ENCODE measurements at regions not wholly inside any gene's neighbourhood (a gene's known extent, or its start where the extent isn't known, plus 50 kb on each side); places are given as distances from the start of the nearest gene placed in this dataset.

DNA sequence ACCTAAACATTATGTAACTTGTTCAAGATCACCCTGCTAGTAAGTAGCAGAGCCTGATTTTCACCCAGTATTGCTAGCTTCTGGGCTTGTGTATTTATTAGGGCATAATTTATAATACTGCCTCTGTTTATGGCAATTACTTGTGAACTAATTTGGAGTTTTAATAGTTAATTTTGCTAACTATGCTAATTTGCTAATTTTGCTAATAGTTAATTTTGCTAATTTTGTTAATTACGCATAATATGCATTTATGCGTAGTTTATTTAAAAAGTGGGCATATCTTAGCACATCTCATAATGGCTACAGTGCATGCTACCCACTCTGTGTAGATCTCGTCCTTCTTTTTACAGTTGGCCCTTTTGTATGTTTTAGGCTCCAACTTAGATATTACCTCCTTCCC, 898.1 kb upstream of the EPHA5 start:
- no peaks in the 10 kb centered on the region for H3K9me3 ChIP-seq
- no peaks in the 10 kb centered on the region for H3K27me3 ChIP-seq
- TF ChIP-seq POLR2AphosphoS5 (IDR thresholded peaks at IDR 0.05) = no peak
- TF ChIP-seq, protein P1, sequence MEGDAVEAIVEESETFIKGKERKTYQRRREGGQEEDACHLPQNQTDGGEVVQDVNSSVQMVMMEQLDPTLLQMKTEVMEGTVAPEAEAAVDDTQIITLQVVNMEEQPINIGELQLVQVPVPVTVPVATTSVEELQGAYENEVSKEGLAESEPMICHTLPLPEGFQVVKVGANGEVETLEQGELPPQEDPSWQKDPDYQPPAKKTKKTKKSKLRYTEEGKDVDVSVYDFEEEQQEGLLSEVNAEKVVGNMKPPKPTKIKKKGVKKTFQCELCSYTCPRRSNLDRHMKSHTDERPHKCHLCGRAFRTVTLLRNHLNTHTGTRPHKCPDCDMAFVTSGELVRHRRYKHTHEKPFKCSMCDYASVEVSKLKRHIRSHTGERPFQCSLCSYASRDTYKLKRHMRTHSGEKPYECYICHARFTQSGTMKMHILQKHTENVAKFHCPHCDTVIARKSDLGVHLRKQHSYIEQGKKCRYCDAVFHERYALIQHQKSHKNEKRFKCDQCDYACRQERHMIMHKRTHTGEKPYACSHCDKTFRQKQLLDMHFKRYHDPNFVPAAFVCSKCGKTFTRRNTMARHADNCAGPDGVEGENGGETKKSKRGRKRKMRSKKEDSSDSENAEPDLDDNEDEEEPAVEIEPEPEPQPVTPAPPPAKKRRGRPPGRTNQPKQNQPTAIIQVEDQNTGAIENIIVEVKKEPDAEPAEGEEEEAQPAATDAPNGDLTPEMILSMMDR (IDR thresholded peaks at IDR 0.05) = no peak
- TF ChIP-seq POLR2A (IDR thresholded peaks at IDR 0.05) = no peak
- no peak overlapping the region for H3K4me3 ChIP-seq
- H3K27ac ChIP-seq = no peak overlapping the region
- DNase-seq (ENCODE audit: low spot score in 2 of 2) = no peak
- no peaks in the 10 kb centered on the region for H3K4me1 ChIP-seq
- no peaks in the 10 kb centered on the region for H3K36me3 ChIP-seq
- intact Hi-C loops (cut with DNase I; ENCODE audit: low total_unique reads) = no loop called here

DNA sequence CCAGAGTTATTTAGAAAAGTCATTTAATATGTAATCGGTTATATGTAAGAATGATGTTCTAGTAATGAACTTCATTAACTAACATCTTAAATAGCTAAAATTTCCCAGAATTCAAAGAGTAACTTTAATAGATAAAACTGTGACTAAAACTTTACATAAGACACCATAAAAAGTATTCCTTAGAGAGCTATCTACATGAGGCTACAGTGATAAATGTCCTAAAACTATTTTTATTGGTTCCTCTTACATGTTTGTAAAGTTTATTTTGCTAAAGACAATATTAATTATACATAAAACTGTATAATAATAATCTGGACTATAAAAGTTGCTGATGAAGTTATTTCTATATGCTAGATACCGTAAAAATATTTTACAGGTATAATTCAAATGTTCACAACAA, 897.7 kb upstream of the EPHA5 start:
- Histone ChIP-seq H3K9me3 (no peaks in the 10 kb centered on the region), H3K4me1 (no peaks in the 10 kb centered on the region), H3K4me3 (no peak overlapping the region), H3K27me3 (no peaks in the 10 kb centered on the region), H3K27ac (no peak overlapping the region), H3K36me3 (no peaks in the 10 kb centered on the region)
- intact Hi-C loops (cut with DNase I; ENCODE audit: low total_unique reads) = no loop called here
- TF ChIP-seq, protein P1 (IDR thresholded peaks at IDR 0.05) = no peak
- TF ChIP-seq POLR2AphosphoS5 (IDR thresholded peaks at IDR 0.05) (no peak), POLR2A (IDR thresholded peaks at IDR 0.05) (no peak)
- no peak for DNase-seq (ENCODE audit: low spot score in 2 of 2)

DNA sequence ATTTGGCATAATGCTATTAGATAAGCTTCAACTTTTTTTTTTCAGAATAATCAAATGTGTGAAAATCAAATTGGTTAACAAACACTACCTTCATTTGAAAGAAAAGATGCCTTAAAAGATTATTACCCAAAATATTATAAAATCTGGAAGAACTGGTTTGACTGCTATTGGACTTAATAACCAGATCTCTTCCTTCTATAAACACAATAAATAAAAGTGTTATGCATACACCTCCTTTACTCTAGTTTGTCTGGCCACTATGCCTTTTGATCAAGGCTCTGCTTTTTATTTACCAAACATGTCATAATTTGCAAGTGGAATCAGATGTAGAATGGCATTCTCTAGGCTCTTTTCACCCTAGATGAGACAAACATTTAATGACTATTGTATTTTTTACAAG, 897.3 kb upstream of the EPHA5 start:
- no peaks in the 10 kb centered on the region for H3K4me1 ChIP-seq
- H3K36me3 ChIP-seq = no peaks in the 10 kb centered on the region
- H3K27me3 ChIP-seq = no peaks in the 10 kb centered on the region
- no peak overlapping the region for H3K27ac ChIP-seq
- no peaks in the 10 kb centered on the region for H3K9me3 ChIP-seq
- intact Hi-C loops (cut with DNase I; ENCODE audit: low total_unique reads) = no loop called here
- DNase-seq (ENCODE audit: low spot score in 2 of 2) = no peak
- no peak for TF ChIP-seq POLR2A (IDR thresholded peaks at IDR 0.05)
- TF ChIP-seq POLR2AphosphoS5 (IDR thresholded peaks at IDR 0.05) = no peak
- TF ChIP-seq, protein P1 (IDR thresholded peaks at IDR 0.05) = no peak
- no peak overlapping the region for H3K4me3 ChIP-seq

DNA sequence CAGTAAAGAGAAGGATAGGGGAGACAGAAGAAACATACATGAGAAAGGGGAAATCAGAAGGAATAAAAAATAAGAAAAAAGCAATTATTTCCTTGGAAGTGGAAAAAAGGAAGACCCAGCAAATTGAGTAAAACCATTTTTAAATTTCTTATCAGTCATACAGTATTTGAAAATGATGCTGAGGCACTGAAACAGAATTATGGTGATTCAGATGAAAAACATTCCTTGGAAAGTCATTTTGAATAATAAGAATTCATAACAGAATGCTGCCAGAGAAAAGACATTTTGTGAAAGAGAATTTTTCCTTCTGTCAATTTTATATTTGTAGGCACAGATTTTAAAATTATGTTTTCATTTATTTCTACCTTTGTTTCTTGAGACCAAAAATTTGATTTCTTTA, 895.5 kb upstream of the EPHA5 start:
- Histone ChIP-seq H3K27ac (no peak overlapping the region), H3K36me3 (no peaks in the 10 kb centered on the region), H3K27me3 (no peaks in the 10 kb centered on the region), H3K4me1 (no peaks in the 10 kb centered on the region), H3K9me3 (no peaks in the 10 kb centered on the region), H3K4me3 (no peak overlapping the region)
- DNase-seq (ENCODE audit: low spot score in 2 of 2) = no peak
- intact Hi-C loops (cut with DNase I; ENCODE audit: low total_unique reads) = no loop called here
- TF ChIP-seq POLR2A (IDR thresholded peaks at IDR 0.05) (no peak), POLR2AphosphoS5 (IDR thresholded peaks at IDR 0.05) (no peak)
- TF ChIP-seq, protein P1 (IDR thresholded peaks at IDR 0.05) = no peak

DNA sequence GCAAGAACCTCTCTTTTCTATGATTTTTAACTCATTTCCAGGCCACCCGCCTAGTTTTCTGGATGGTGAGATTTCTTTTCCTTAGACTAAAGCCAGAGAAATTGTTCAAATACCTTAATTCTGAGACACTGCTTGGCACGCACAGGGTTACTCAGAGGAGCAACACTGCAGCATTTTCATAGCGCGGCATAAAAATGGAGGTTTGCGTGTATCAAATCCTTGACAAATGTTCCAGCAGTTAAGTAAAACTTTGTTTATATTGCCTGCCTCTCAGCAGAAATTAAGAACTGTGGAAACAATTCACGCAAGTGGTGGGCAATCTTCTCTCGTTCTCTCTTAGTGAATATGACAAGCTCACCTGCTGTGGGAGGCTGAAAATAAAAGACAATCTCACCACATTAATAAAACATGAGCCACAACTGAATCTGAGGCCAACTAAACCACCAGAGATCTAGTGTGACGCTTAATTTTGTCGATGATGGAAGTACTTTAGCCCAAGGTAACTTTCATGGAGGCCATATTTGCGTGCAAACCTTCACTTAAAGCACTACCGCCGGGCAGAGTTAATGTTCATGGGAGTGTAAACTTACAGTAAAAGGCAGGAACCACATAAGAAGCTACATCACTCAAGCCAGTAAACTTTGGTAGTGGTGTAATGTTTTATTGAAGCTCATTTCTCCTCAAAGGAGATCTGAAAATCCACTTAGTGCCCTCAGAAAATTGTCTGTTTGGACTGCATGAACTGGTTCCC, 894.8 kb upstream of the EPHA5 start:
- Histone ChIP-seq H3K4me3 (no peak overlapping the region), H3K27me3 (no peaks in the 10 kb centered on the region), H3K4me1 (no peaks in the 10 kb centered on the region), H3K36me3 (no peaks in the 10 kb centered on the region), H3K27ac (no peak overlapping the region), H3K9me3 (no peaks in the 10 kb centered on the region)
- DNase-seq (ENCODE audit: low spot score in 2 of 2) = no peak
- intact Hi-C loops (cut with DNase I; ENCODE audit: low total_unique reads) = no loop called here
- TF ChIP-seq POLR2A (IDR thresholded peaks at IDR 0.05) (no peak), POLR2AphosphoS5 (IDR thresholded peaks at IDR 0.05) (no peak)
- TF ChIP-seq, protein P1 (IDR thresholded peaks at IDR 0.05) = no peak

Data from breast epithelium (tissue), 4 donors.